KMS-11 (cell line): ENCODE measurements at regions not wholly inside any gene's neighbourhood (a gene's known extent, or its start where the extent isn't known, plus 50 kb on each side); places are given as distances from the start of the nearest gene placed in this dataset.

Experiments used
- H2AFZ ChIP-seq: fragments of 200-600 bp; sonication (generic); 2 replicates; pipeline ENCODE4 v1.6.1; 2016; ENCODE audit warnings: antibody characterized with exemption, mixed run types, low read depth
- H3K27ac ChIP-seq: fragments of 200-600 bp; sonication (generic); 2 replicates; pipeline ENCODE4 v1.6.1; 2016; ENCODE audit warnings: mild to moderate bottlenecking, mixed run types
- H3K27me3 ChIP-seq: fragments of 200-600 bp; sonication (generic); 2 replicates; pipeline ENCODE4 v1.6.1; 2017; ENCODE audit warnings: mild to moderate bottlenecking, low read depth, mixed run types, moderate library complexity; ENCODE audit not compliant: insufficient read depth
- H3K36me3 ChIP-seq: fragments of 200-600 bp; sonication (generic); 2 replicates; pipeline ENCODE4 v1.6.1; 2017; ENCODE audit warnings: mild to moderate bottlenecking, mixed run types; ENCODE audit not compliant: insufficient read depth
- H3K4me1 ChIP-seq: fragments of 200-600 bp; sonication (generic); 2 replicates; pipeline ENCODE4 v1.6.1; 2016; ENCODE audit warnings: mild to moderate bottlenecking, low read depth, mixed run types; ENCODE audit not compliant: poor library complexity, severe bottlenecking
- H3K4me2 ChIP-seq: fragments of 200-600 bp; sonication (generic); 2 replicates; pipeline ENCODE4 v1.7.0; 2016; ENCODE audit warnings: mild to moderate bottlenecking, mixed run types
- H3K4me3 ChIP-seq: fragments of 200-600 bp; sonication (generic); IDR thresholded peaks from 2 replicates; pipeline ENCODE4 v1.6.1; 2017; ENCODE audit warnings: low read depth, low read length, mixed read lengths; ENCODE audit not compliant: insufficient read depth
- H3K79me2 ChIP-seq: fragments of 200-600 bp; sonication (generic); 2 replicates; pipeline ENCODE4 v1.6.1; 2016; ENCODE audit warnings: low read depth, mixed run types; ENCODE audit not compliant: insufficient read depth
- H3K9ac ChIP-seq: fragments of 200-600 bp; sonication (generic); 2 replicates; pipeline ENCODE4 v1.6.1; 2016; ENCODE audit warnings: mild to moderate bottlenecking, mixed run types
- H4K20me1 ChIP-seq: fragments of 200-600 bp; sonication (generic); 2 replicates; pipeline ENCODE4 v1.6.1; 2016; ENCODE audit warnings: mild to moderate bottlenecking, mixed run types; ENCODE audit not compliant: insufficient read depth
- TF ChIP-seq, protein P1 (sequence below): fragments of 200-600 bp; sonication (generic); conservative IDR thresholded peaks from 2 replicates; pipeline ENCODE4 v1.6.1; 2017; ENCODE audit warnings: low read depth, mild to moderate bottlenecking, antibody characterized with exemption, low read length, moderate library complexity, mixed read lengths

DNA sequence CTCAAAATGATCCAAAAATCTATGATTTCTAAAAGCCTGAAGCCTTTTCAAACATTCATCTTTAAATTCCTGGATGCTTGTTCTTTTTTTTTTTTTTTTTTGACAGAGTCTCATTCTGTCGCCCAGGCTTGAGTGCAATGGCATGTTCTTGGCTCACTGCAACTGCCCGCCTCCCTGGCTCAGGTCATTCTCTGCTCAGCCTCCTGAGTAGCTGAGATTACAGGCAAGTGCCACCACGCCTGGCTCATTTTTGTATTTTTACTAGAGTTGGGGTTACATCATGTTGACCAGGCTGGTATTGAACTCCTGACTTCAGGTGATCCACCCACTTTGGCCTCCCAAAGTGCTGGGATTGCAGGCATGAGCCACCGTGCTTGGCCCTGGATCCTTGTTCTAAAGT is 649.5 kb downstream of the XIRP2 start:
- Histone ChIP-seq H3K79me2 (no peaks in the 10 kb centered on the region), H3K4me1 (no peaks in the 10 kb centered on the region)

GRCh38 chr2:167534443-167534842 is 646.2 kb downstream of the XIRP2 start:
- H3K4me3 ChIP-seq = no peak overlapping the region

More for the DNA sequence above, 649.5 kb downstream of the XIRP2 start:
- Histone ChIP-seq H3K4me2 (no peak overlapping the region), H4K20me1 (no peaks in the 10 kb centered on the region), H2AFZ (no peak overlapping the region), H3K27me3 (no peaks in the 10 kb centered on the region), H3K36me3 (no peaks in the 10 kb centered on the region), H3K27ac (no peak overlapping the region), H3K4me3 (no peak overlapping the region), H3K9ac (no peak overlapping the region)
- TF ChIP-seq, protein P1, sequence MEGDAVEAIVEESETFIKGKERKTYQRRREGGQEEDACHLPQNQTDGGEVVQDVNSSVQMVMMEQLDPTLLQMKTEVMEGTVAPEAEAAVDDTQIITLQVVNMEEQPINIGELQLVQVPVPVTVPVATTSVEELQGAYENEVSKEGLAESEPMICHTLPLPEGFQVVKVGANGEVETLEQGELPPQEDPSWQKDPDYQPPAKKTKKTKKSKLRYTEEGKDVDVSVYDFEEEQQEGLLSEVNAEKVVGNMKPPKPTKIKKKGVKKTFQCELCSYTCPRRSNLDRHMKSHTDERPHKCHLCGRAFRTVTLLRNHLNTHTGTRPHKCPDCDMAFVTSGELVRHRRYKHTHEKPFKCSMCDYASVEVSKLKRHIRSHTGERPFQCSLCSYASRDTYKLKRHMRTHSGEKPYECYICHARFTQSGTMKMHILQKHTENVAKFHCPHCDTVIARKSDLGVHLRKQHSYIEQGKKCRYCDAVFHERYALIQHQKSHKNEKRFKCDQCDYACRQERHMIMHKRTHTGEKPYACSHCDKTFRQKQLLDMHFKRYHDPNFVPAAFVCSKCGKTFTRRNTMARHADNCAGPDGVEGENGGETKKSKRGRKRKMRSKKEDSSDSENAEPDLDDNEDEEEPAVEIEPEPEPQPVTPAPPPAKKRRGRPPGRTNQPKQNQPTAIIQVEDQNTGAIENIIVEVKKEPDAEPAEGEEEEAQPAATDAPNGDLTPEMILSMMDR = no peak

DNA sequence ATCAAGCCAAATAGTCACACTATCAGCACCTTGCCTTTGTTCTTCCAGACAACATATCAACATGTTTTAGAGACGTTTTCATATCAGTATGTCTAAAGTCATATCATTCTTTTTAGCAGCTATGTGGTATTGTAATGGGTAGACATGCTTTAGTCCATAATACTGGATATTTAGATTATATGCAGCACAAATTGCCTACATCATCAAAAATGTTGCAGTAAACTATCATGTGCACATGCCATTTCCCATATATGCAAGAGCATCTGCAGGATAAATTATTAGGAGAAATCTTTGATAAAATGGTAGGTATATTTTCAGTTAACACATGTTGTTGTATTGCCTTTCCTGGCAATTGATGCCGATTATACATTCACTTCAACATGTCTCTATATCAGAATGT is 636.5 kb downstream of the XIRP2 start:
- no peak overlapping the region for H3K27ac ChIP-seq

More at GRCh38 chr2:167534443-167534842, 646.2 kb downstream of the XIRP2 start:
- H3K4me2 ChIP-seq = no peak overlapping the region
- no peak overlapping the region for H3K9ac ChIP-seq
- H3K27me3 ChIP-seq = no peaks in the 10 kb centered on the region
- H3K79me2 ChIP-seq = no peaks in the 10 kb centered on the region
- H4K20me1 ChIP-seq = no peaks in the 10 kb centered on the region
- H3K27ac ChIP-seq = no peak overlapping the region
- no peaks in the 10 kb centered on the region for H3K4me1 ChIP-seq
- H2AFZ ChIP-seq = no peak overlapping the region
- TF ChIP-seq, protein P1 = no peak
- no peaks in the 10 kb centered on the region for H3K36me3 ChIP-seq

GRCh38 chr2:167510071-167510759 is 621.9 kb downstream of the XIRP2 start:
- H3K4me3 ChIP-seq = no peak overlapping the region
- no peaks in the 10 kb centered on the region for H3K79me2 ChIP-seq
- TF ChIP-seq, protein P1 = no peak
- H3K36me3 ChIP-seq = no peaks in the 10 kb centered on the region
- H3K27ac ChIP-seq = no peak overlapping the region
- H3K27me3 ChIP-seq = no peaks in the 10 kb centered on the region
- no peak overlapping the region for H2AFZ ChIP-seq
- H3K9ac ChIP-seq = no peak overlapping the region
- H3K4me2 ChIP-seq = no peak overlapping the region
- no peaks in the 10 kb centered on the region for H4K20me1 ChIP-seq
- no peaks in the 10 kb centered on the region for H3K4me1 ChIP-seq

More for the DNA sequence above, 636.5 kb downstream of the XIRP2 start:
- H2AFZ ChIP-seq = no peak overlapping the region
- no peak overlapping the region for H3K4me2 ChIP-seq
- TF ChIP-seq, protein P1 = no peak
- H4K20me1 ChIP-seq = no peaks in the 10 kb centered on the region
- H3K27me3 ChIP-seq = no peaks in the 10 kb centered on the region
- no peak overlapping the region for H3K4me3 ChIP-seq
- no peak overlapping the region for H3K9ac ChIP-seq
- H3K36me3 ChIP-seq = no peaks in the 10 kb centered on the region
- no peaks in the 10 kb centered on the region for H3K4me1 ChIP-seq
- H3K79me2 ChIP-seq = no peaks in the 10 kb centered on the region
